Lower leg skin (tissue), 3 donors: ENCODE measurements at regions not wholly inside any gene's neighbourhood (a gene's known extent, or its start where the extent isn't known, plus 50 kb on each side); places are given as distances from the start of the nearest gene placed in this dataset.
"Not testable (repeated sequence)": the region's sequence is repeated elsewhere in the genome, so short reads cannot be mapped to it uniquely, and the experiment has no call there.

Source experiments
- POLR2A ChIP-seq, 2 donors: fragments of 450-650 bp; IDR thresholded peaks; one replicate each; pipeline ENCODE4 v1.6.1; 2016 to 2017; ENCODE audit warnings: antibody characterized with exemption in 2 of 2, mild to moderate bottlenecking in 1 of 2, moderate library complexity in 1 of 2
- TF ChIP-seq, protein P1 (sequence below), 3 donors: fragments of 450-650 bp; IDR thresholded peaks; one replicate each; pipeline ENCODE4 v1.5.1; 2016; ENCODE audit warnings: antibody characterized with exemption in 3 of 3, mild to moderate bottlenecking in 3 of 3, moderate library complexity in 2 of 3

DNA sequence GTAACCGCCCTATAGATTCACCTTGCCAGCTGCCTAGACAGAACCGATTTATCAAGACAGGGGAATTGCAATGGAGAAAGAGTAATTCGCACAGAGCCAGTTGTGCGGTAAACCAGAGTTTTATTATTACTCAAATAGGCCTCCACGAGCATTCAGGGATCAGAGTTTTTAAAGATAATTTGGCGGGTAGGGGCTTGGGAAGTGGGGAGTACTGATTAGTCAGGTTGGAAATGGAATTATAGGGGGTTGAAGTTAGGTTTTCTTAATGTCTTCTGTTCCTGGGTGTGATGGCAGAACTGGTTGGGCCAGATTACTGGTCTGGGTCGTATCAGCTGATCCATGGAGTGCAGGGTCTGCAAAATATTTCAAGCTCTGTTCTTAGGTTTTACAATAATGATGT, 756.9 kb upstream of the ADGRB3 start:
- TF ChIP-seq, protein P1, sequence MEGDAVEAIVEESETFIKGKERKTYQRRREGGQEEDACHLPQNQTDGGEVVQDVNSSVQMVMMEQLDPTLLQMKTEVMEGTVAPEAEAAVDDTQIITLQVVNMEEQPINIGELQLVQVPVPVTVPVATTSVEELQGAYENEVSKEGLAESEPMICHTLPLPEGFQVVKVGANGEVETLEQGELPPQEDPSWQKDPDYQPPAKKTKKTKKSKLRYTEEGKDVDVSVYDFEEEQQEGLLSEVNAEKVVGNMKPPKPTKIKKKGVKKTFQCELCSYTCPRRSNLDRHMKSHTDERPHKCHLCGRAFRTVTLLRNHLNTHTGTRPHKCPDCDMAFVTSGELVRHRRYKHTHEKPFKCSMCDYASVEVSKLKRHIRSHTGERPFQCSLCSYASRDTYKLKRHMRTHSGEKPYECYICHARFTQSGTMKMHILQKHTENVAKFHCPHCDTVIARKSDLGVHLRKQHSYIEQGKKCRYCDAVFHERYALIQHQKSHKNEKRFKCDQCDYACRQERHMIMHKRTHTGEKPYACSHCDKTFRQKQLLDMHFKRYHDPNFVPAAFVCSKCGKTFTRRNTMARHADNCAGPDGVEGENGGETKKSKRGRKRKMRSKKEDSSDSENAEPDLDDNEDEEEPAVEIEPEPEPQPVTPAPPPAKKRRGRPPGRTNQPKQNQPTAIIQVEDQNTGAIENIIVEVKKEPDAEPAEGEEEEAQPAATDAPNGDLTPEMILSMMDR (IDR thresholded peaks at IDR 0.05): not testable (repeated sequence)
- TF ChIP-seq POLR2A (IDR thresholded peaks at IDR 0.05): not testable (repeated sequence)
